Nephron progenitor cell (in vitro differentiated cells): ENCODE measurements at regions not wholly inside any gene's neighbourhood (a gene's known extent, or its start where the extent isn't known, plus 50 kb on each side); places are given as distances from the start of the nearest gene placed in this dataset.

ENCODE experiments used
- DNase-seq: peaks from one replicate; pipeline ENCODE4 v3.0.0; 2021
- H3K27ac Mint-ChIP-seq: 2 replicates; pipeline ENCODE4 v1.8.0; 2021; ENCODE audit warnings: mild to moderate bottlenecking, moderate library complexity, mixed read lengths
- H3K27me3 Mint-ChIP-seq: 2 replicates; pipeline ENCODE4 v1.8.0; 2021; ENCODE audit warnings: mild to moderate bottlenecking, low read depth, mixed read lengths; ENCODE audit not compliant: poor library complexity
- H3K36me3 Mint-ChIP-seq: 2 replicates; pipeline ENCODE4 v1.8.0; 2021; ENCODE audit warnings: low read depth, mixed read lengths
- H3K4me1 Mint-ChIP-seq: 2 replicates; pipeline ENCODE4 v1.8.0; 2021; ENCODE audit warnings: mixed read lengths
- H3K4me3 Mint-ChIP-seq: 2 replicates; pipeline ENCODE4 v1.8.0; 2021; ENCODE audit warnings: mild to moderate bottlenecking, moderate library complexity, mixed read lengths
- H3K9me3 Mint-ChIP-seq: 2 replicates; pipeline ENCODE4 v1.8.0; 2021; ENCODE audit warnings: mild to moderate bottlenecking, moderate library complexity, mixed read lengths
- CTCF ChIP-seq: fragments of 200-600 bp; sonication (generic); IDR thresholded peaks from 2 replicates; pipeline ENCODE4 v1.5.0; 2021; ENCODE audit warnings: antibody characterized with exemption

GRCh38 chr2:12795851-12796250, 79.1 kb downstream of the TRIB2 start:
- no peaks in the 10 kb centered on the region for H3K27me3 Mint-ChIP-seq
- H3K4me1 Mint-ChIP-seq, result peaks cover 16% of the 10 kb centered on the region
- no peak overlapping the region for H3K27ac Mint-ChIP-seq
- no peak for DNase-seq
- H3K4me3 Mint-ChIP-seq, result no peak overlapping the region
- H3K36me3 Mint-ChIP-seq, result peaks cover 9% of the 10 kb centered on the region
- peaks cover 14% of the 10 kb centered on the region for H3K9me3 Mint-ChIP-seq
- no peak for TF ChIP-seq CTCF

GRCh38 chr2:12796657-12797056, 79.9 kb downstream of the TRIB2 start:
- TF ChIP-seq CTCF, result no peak
- peak overlapping the region; percentile 42 for H3K27ac Mint-ChIP-seq
- H3K27me3 Mint-ChIP-seq, result no peaks in the 10 kb centered on the region
- H3K4me3 Mint-ChIP-seq, result no peak overlapping the region
- peak; percentile 17 for DNase-seq
- peaks cover 21% of the 10 kb centered on the region for H3K9me3 Mint-ChIP-seq
- peaks cover 16% of the 10 kb centered on the region for H3K4me1 Mint-ChIP-seq
- peaks cover 14% of the 10 kb centered on the region for H3K36me3 Mint-ChIP-seq

- Mint-ChIP-seq H3K27ac (no peak overlapping the region), H3K4me1 (peaks cover 16% of the 10 kb centered on the region)
- TF ChIP-seq CTCF, result no peak
Observed at GRCh38 chr2:12797815-12798214, 81.1 kb downstream of the TRIB2 start.

GRCh38 chr2:12803607-12804006, 86.9 kb downstream of the TRIB2 start:
- no peak for DNase-seq
- Mint-ChIP-seq H3K27me3 (no peaks in the 10 kb centered on the region), H3K27ac (no peak overlapping the region), H3K36me3 (peaks cover 20% of the 10 kb centered on the region), H3K4me3 (no peak overlapping the region), H3K9me3 (peaks cover 28% of the 10 kb centered on the region), H3K4me1 (peaks cover 11% of the 10 kb centered on the region)
- TF ChIP-seq CTCF, result no peak

More at GRCh38 chr2:12797815-12798214, 81.1 kb downstream of the TRIB2 start:
- H3K27me3 Mint-ChIP-seq, result no peaks in the 10 kb centered on the region
- no peak overlapping the region for H3K4me3 Mint-ChIP-seq
- H3K36me3 Mint-ChIP-seq, result peaks cover 20% of the 10 kb centered on the region
- H3K9me3 Mint-ChIP-seq, result peaks cover 28% of the 10 kb centered on the region
- DNase-seq, result no peak

- no peak overlapping the region for H3K27ac Mint-ChIP-seq
- H3K36me3 Mint-ChIP-seq, result peaks cover 20% of the 10 kb centered on the region
- H3K4me1 Mint-ChIP-seq, result peaks cover 13% of the 10 kb centered on the region
- TF ChIP-seq CTCF, result no peak
- H3K4me3 Mint-ChIP-seq, result no peak overlapping the region
- no peak for DNase-seq
- H3K27me3 Mint-ChIP-seq, result no peaks in the 10 kb centered on the region
- H3K9me3 Mint-ChIP-seq, result peaks cover 27% of the 10 kb centered on the region
Observed at GRCh38 chr2:12804091-12804856, 87.5 kb downstream of the TRIB2 start.

GRCh38 chr2:12805033-12805432, 88.3 kb downstream of the TRIB2 start:
- Mint-ChIP-seq H3K4me3 (no peak overlapping the region), H3K27ac (no peak overlapping the region), H3K36me3 (peaks cover 19% of the 10 kb centered on the region), H3K27me3 (peaks cover 2% of the 10 kb centered on the region), H3K4me1 (peaks cover 20% of the 10 kb centered on the region), H3K9me3 (peaks cover 22% of the 10 kb centered on the region)
- no peak for TF ChIP-seq CTCF
- DNase-seq, result no peak
